OCI-LY7 (cell line): ENCODE measurements at regions not wholly inside any gene's neighbourhood (a gene's known extent, or its start where the extent isn't known, plus 50 kb on each side); places are given as distances from the start of the nearest gene placed in this dataset.

Experiments
- EZH2phosphoT487 ChIP-seq: fragments of 200-600 bp; sonication (generic); IDR thresholded peaks from 2 replicates; pipeline ENCODE4 v1.6.1; 2018; ENCODE audit warnings: low read depth, borderline replicate concordance, mild to moderate bottlenecking, mixed run types, antibody characterized with exemption, low read length, moderate library complexity, mixed read lengths
- TF ChIP-seq, protein P1 (sequence below): fragments of 200-600 bp; sonication (generic); conservative IDR thresholded peaks from 2 replicates; pipeline ENCODE4 v1.5.1; 2014; ENCODE audit warnings: mild to moderate bottlenecking, antibody characterized with exemption, low read length, moderate library complexity, mixed read lengths

DNA sequence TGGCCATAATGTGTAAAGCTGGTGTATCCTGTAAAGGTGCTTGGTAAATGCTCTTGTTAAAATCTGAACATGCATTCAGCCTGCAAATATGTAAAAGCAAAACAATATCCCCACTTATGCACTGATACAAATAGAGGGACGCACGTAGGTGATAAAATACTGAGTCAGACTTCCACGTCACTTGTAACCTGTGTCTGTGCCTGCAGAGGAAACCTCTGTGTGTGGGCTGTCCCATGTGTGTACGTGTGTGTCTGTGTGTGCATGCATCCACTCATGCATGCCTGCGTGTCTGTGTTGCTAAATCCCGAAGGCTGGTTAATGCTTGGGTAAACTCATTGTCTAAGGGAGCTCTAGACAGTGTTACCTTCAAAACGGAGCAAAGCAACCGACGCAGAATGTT lies 68.9 kb downstream of the KLF6 start:
- TF ChIP-seq, protein P1, sequence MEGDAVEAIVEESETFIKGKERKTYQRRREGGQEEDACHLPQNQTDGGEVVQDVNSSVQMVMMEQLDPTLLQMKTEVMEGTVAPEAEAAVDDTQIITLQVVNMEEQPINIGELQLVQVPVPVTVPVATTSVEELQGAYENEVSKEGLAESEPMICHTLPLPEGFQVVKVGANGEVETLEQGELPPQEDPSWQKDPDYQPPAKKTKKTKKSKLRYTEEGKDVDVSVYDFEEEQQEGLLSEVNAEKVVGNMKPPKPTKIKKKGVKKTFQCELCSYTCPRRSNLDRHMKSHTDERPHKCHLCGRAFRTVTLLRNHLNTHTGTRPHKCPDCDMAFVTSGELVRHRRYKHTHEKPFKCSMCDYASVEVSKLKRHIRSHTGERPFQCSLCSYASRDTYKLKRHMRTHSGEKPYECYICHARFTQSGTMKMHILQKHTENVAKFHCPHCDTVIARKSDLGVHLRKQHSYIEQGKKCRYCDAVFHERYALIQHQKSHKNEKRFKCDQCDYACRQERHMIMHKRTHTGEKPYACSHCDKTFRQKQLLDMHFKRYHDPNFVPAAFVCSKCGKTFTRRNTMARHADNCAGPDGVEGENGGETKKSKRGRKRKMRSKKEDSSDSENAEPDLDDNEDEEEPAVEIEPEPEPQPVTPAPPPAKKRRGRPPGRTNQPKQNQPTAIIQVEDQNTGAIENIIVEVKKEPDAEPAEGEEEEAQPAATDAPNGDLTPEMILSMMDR: no peak
- no peak for TF ChIP-seq EZH2phosphoT487
